AG04450 (cell line): ENCODE measurements at regions not wholly inside any gene's neighbourhood (a gene's known extent, or its start where the extent isn't known, plus 50 kb on each side); places are given as distances from the start of the nearest gene placed in this dataset.

Experiments
- CTCF ChIA-PET: fragments of 300-600, 350-600 bp; formaldehyde crosslinking; extraction: SDS; loops from one replicate; lab custom pipeline; 2022; ENCODE audit warnings: antibody characterized with exemption, inconsistent platforms; lab: Charles Lee
- POLR2A ChIA-PET: fragments of 350-600 bp; formaldehyde crosslinking; extraction: SDS; loops from one replicate; lab custom pipeline; 2021; ENCODE audit warnings: antibody characterized with exemption, inconsistent platforms; lab: Yijun Ruan, JAX
- DNase-seq: peaks from one replicate; pipeline ENCODE4 v3.0.0-alpha.2; 2011; ENCODE audit warnings: low read depth, low spot score
- H3K27ac ChIP-seq: one replicate; pipeline ENCODE4 v1.5.1; 2012; ENCODE audit warnings: low read depth, low read length, control low read depth
- H3K27me3 ChIP-seq: one replicate; pipeline ENCODE4 v1.6.0; 2012; ENCODE audit warnings: low read length; ENCODE audit not compliant: control insufficient read depth, insufficient read depth
- H3K4me3 ChIP-seq: 2 replicates; pipeline ENCODE4 v1.5.1; 2011; ENCODE audit warnings: mild to moderate bottlenecking, low read depth, low read length, control low read depth
- H3K9me3 ChIP-seq: 2 replicates; pipeline ENCODE4 v1.5.1; 2012; ENCODE audit warnings: low read length; ENCODE audit not compliant: control insufficient read depth, insufficient read depth
- TF ChIP-seq, protein P1 (sequence below): IDR thresholded peaks from 2 replicates; pipeline ENCODE4 v1.5.1; 2011; ENCODE audit warnings: low read depth, low read length, control low read depth, inconsistent platforms

DNA sequence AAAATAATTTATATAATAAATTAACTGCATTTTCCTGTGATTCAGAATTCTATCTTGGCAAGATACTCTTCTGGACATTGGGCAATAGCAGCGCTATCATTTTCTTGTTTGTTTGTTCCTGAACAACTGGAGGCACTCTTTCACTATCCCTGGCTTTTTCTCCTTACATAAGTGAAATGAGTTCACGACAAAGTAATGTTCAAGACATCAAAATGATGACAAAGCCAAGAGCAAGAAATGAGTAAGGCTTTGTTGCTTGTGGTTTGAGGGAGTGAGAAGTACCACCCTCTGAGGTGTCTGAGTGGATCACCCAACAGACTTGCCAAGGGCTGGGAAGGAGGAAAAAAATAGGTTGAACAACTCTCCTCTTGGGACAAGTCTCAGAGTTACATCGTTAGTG is 466.6 kb upstream of the JAG1 start:
- H3K9me3 ChIP-seq: no peaks in the 10 kb centered on the region
- H3K27me3 ChIP-seq: no peaks in the 10 kb centered on the region
- POLR2A ChIA-PET: no interaction called here
- TF ChIP-seq, protein P1, sequence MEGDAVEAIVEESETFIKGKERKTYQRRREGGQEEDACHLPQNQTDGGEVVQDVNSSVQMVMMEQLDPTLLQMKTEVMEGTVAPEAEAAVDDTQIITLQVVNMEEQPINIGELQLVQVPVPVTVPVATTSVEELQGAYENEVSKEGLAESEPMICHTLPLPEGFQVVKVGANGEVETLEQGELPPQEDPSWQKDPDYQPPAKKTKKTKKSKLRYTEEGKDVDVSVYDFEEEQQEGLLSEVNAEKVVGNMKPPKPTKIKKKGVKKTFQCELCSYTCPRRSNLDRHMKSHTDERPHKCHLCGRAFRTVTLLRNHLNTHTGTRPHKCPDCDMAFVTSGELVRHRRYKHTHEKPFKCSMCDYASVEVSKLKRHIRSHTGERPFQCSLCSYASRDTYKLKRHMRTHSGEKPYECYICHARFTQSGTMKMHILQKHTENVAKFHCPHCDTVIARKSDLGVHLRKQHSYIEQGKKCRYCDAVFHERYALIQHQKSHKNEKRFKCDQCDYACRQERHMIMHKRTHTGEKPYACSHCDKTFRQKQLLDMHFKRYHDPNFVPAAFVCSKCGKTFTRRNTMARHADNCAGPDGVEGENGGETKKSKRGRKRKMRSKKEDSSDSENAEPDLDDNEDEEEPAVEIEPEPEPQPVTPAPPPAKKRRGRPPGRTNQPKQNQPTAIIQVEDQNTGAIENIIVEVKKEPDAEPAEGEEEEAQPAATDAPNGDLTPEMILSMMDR: no peak
- no peak overlapping the region for H3K4me3 ChIP-seq
- H3K27ac ChIP-seq: no peak overlapping the region
- peak; percentile 3 for DNase-seq
- CTCF ChIA-PET: no interaction called here

DNA sequence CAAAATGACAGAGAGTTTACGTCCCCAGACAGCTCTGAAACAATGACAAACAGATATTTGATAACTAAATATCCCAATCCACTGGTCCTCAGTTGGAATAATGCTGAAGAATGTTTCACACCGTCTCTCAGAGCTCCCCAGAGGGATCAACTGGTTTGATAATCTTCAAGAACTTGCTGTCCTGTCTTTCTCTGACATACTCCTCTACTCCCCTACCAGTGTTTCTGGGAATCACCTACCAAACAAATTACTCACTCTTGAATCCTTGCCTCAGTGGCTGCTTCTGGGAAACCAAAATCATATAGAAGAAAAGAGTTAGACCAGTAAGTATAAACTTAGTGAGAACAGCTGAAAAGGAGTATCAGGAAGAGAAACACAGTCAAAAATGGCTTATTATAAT is 469.7 kb upstream of the JAG1 start:
- ChIA-PET POLR2A (no interaction called here), CTCF (no interaction called here)
- Histone ChIP-seq H3K9me3 (no peaks in the 10 kb centered on the region), H3K4me3 (no peak overlapping the region), H3K27ac (no peak overlapping the region), H3K27me3 (no peaks in the 10 kb centered on the region)
- no peak for DNase-seq
- TF ChIP-seq, protein P1: no peak

DNA sequence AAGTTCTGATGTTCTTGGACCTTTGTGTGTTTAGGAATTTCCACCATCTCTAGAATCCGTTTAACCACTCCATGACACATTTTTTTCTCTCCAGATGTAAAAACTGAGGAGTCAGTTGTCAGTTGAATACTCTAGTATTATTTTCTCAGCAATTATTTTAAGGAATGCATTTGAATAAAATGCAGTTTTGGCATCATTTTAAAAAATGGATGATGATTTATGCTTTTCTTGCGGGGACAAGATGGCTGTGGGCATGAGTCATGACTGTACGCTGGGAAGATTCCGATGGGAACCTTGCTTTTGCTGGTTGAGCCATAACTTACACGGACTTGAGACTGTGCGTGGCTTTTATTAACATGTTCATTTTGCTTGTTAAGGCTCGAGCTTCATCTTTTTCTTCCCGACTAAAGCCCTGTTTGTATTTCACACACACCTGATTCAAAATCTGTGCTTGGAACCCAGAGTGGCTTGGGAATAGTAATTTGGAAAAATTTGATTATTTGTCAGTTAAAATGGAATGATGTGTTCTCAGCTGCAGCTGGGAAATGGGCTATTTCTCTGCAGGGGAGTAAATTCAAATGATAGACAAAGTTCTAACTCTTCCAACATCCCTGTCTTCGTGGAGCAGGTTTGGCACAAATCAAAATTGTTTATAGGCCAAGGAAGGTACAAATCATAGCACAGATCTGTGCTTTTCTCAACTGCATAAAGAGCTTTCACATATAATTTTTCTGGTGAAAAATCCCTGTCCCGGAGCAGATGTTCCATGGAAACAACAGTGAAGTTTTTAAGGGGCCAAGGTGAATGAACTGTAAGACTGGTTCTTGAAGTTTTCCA is 470.5 kb upstream of the JAG1 start:
- ChIA-PET POLR2A (no interaction called here), CTCF (no interaction called here)
- TF ChIP-seq, protein P1: no peak
- Histone ChIP-seq H3K9me3 (no peaks in the 10 kb centered on the region), H3K27ac (no peak overlapping the region), H3K27me3 (no peaks in the 10 kb centered on the region), H3K4me3 (no peak overlapping the region)
- peak; percentile 61 for DNase-seq

DNA sequence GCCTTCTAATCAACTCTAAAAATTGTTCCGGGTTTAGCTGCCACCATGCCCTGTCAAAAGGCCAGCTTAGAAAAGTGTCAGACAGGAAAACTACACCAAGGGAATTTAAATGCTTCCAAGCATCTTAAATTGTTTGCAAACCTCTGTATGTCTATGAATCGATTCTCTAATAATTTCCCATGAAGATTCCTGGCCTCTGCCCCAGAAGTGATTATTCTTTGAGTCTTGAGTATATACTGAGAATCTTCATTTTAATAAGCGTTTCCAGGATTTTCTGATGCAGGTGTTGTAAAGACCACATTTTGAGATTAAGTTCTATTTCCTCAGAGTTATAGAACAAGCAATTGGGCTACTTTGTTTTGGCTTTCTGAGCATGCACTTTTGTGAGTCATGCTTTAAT is 471.8 kb upstream of the JAG1 start:
- no peak for DNase-seq
- H3K4me3 ChIP-seq: no peak overlapping the region
- CTCF ChIA-PET: interaction anchor here (1.2 kb wide), 1 partner anchor 59 kb away, joined by 4 read pairs; no protein-coding TSS in a partner anchor
- H3K27ac ChIP-seq: no peak overlapping the region
- POLR2A ChIA-PET: no interaction called here
- TF ChIP-seq, protein P1: no peak
- H3K27me3 ChIP-seq: no peaks in the 10 kb centered on the region
- no peaks in the 10 kb centered on the region for H3K9me3 ChIP-seq

DNA sequence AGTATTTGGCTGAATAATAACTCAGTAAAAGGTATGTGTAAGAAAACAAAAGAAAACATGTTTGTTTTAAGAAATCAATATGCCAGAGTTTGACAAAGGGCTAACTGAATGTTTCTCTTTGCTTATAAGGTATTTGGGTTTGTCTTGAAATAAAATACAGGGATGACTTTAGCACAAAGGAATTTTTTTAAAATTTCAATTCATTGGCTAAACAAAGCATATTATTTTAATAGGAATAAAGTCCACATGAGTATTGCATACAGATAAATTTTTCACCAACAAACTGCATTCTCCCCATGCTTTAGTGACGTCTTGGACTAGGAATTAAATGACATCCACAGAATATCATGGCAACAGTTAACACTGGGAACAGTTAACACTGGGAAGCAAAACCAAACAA is 480.0 kb upstream of the JAG1 start:
- Histone ChIP-seq H3K27me3 (no peaks in the 10 kb centered on the region), H3K9me3 (no peaks in the 10 kb centered on the region), H3K27ac (no peak overlapping the region), H3K4me3 (no peak overlapping the region)
- no peak for DNase-seq
- POLR2A ChIA-PET: no interaction called here
- CTCF ChIA-PET: no interaction called here
- TF ChIP-seq, protein P1: no peak
